Mononuclear cell (primary cell): ENCODE measurements at regions not wholly inside any gene's neighbourhood (a gene's known extent, or its start where the extent isn't known, plus 50 kb on each side); places are given as distances from the start of the nearest gene placed in this dataset.
"Not testable (repeated sequence)": the region's sequence is repeated elsewhere in the genome, so short reads cannot be mapped to it uniquely, and the experiment has no call there.

Source experiments
- H3K27me3 ChIP-seq: 2 replicates; pipeline ENCODE4 v1.6.0; 2011; ENCODE audit warnings: low read length, control low read depth; ENCODE audit not compliant: insufficient read depth
- H3K4me1 ChIP-seq: 2 replicates; pipeline ENCODE4 v1.5.1; 2011; ENCODE audit warnings: mild to moderate bottlenecking, low read length, control low read depth; ENCODE audit not compliant: insufficient read depth
- H3K4me3 ChIP-seq: 2 replicates; pipeline ENCODE4 v1.5.1; 2011; ENCODE audit warnings: mild to moderate bottlenecking, low read length, moderate library complexity
- H3K9me3 ChIP-seq: 2 replicates; pipeline ENCODE4 v1.5.1; 2011; ENCODE audit warnings: low read depth, mild to moderate bottlenecking, control low read depth, low read length

DNA sequence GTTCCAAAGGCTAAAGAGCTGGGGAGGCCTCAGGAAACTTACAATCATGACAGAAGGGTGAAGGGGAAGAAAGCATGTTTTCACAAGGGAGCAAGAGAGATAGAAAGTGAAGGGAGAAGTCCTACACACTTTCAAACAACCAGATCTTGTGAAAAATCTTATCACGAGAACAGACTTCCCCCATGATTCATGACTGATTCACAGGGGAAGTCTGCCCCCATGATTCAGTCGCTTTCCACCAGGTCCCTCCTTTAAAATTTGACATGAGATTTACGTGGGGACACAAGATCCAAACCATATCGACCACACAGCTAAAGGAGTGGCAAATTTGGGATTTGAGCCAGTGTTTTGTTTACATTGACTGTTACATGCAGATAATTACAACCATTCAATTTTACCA, 971.1 kb upstream of the HS3ST1 start:
- Histone ChIP-seq H3K4me1 (no peaks in the 10 kb centered on the region), H3K4me3 (no peak overlapping the region), H3K9me3 (no peaks in the 10 kb centered on the region), H3K27me3 (no peaks in the 10 kb centered on the region)

DNA sequence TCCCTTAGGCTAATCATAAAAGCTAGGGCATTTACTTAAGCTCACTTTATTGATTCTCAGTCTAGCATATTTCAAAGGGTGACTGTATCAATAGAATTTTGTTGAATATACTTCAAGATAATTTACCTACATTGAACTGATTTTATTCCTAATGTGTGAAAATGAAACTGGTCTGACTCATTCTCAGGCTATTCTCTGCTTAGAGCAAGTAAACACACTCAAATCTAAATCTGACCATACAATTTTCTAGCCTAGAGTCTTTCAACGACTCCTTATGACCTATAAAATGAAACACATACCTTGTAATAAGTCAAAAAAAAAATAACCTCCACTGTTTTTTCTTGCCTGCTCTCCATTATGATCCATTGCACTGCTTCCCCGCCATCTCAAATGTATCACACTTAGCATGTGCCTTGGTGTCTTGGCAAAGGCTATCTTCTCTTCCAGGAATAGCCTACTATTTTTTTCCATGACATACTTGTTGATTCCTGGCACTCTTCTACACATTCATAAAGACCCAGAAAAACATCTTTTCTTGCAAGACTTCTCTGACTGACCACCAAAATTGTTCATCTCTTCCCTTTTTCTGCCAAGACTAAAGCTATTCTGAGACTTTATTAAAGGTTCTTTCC, 965.1 kb upstream of the HS3ST1 start:
- no peak overlapping the region for H3K4me3 ChIP-seq
- H3K4me1 ChIP-seq = no peaks in the 10 kb centered on the region
- H3K9me3 ChIP-seq = no peaks in the 10 kb centered on the region
- no peaks in the 10 kb centered on the region for H3K27me3 ChIP-seq

DNA sequence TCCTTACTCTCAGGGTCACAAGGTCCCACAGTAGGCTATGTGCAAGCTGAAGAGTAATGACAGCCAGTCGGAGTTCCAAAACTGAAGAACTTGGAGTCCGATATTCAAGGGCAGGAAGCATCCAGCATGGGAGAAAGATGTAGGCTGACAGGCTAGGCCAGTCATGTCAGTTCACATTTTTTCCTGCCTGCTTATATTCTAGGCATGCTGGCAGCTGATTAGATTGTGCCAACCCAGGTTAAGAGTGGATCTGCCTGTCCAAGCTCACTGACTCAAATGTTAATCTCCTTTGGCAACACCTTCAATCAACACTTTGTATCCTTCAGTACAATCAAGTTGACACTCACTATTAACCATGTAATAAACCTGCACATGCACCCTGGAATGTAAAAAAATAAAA, 960.9 kb upstream of the HS3ST1 start:
- Histone ChIP-seq H3K4me3 (no peak overlapping the region), H3K9me3 (no peaks in the 10 kb centered on the region), H3K4me1 (no peaks in the 10 kb centered on the region), H3K27me3 (no peaks in the 10 kb centered on the region)

DNA sequence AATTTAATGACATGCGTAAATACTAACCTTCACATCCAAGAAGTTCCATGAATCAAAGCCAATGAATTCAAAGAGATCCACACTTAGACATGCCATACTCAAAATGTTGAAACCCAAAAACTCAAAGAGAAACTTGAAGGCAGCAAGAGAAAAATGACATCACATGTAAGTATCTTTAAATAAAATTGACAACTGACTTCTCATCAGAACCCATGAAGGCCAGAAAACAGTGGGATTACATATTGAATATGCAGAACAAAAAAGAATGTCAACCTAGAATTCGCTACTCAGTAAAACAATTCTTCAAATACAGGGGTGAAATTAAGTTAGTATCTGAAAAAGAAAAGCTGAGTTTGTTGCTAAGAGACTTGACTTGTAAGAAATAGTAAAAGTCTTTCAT, 953.9 kb upstream of the HS3ST1 start:
- H3K4me1 ChIP-seq = no peaks in the 10 kb centered on the region
- H3K27me3 ChIP-seq = no peaks in the 10 kb centered on the region
- H3K9me3 ChIP-seq = peaks cover 7% of the 10 kb centered on the region
- no peak overlapping the region for H3K4me3 ChIP-seq

DNA sequence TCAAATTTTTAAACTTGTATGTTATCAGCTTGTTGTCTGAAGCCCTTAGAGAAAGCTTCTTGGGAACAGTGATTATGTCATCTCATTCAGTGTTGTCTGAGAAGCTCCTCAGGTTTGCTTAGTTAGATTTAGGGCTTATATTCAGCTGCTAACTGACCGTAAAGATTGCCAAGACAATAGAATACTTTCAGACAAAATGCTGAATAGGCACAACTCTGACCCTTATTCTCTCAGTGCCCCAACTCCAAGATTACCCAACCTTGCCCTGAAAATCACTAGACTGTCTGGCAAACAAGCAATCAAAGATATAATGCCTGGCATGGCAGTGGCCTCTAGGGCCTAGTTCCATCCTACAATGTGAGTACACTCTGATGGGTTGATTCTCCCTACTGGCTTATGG, 950.5 kb upstream of the HS3ST1 start:
- H3K9me3 ChIP-seq = peaks cover 12% of the 10 kb centered on the region
- H3K4me1 ChIP-seq = no peaks in the 10 kb centered on the region
- no peak overlapping the region for H3K4me3 ChIP-seq
- no peaks in the 10 kb centered on the region for H3K27me3 ChIP-seq

DNA sequence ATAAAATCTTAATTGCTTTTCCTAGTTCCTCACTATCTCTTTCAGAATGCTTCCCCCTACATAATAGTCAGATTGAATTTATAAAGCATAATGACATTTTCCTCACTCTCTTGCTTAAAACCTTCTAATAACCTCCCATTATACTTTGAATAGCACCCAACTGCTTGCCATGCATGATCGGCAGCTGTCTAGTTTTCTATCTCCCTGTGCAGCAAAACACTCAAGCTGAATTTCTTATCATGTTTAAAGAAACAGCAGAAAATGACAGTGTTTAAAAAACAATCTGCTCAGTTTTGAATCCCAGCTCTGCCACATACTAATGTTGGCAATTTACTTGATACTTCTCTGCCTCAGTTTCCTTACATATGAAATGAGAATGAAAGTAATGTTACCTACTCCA, 947.1 kb upstream of the HS3ST1 start:
- Histone ChIP-seq H3K9me3 (peaks cover 6% of the 10 kb centered on the region), H3K4me1 (no peaks in the 10 kb centered on the region), H3K4me3 (no peak overlapping the region), H3K27me3 (no peaks in the 10 kb centered on the region)

DNA sequence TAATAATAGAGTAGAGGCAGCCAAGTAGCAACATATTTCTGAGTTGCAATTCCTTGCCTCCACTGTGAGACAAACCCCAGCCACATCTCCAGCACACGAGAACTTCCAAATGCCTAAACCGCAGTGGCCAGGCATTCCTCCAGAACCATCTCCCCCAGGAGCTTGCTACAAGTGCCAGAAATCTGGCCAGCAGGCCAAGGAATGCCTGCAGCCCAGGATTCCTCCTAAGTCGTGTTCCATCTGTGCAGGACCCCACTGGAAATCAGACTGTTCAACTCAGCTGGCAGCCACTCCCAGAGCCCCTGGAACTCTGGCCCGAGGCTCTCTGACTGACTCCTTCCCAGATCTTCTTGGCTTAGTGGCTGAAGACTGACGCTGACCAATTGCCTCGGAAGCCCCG, 937.2 kb upstream of the HS3ST1 start:
- not testable (repeated sequence) for H3K4me1 ChIP-seq, H3K4me3 ChIP-seq, H3K9me3 ChIP-seq, H3K27me3 ChIP-seq

DNA sequence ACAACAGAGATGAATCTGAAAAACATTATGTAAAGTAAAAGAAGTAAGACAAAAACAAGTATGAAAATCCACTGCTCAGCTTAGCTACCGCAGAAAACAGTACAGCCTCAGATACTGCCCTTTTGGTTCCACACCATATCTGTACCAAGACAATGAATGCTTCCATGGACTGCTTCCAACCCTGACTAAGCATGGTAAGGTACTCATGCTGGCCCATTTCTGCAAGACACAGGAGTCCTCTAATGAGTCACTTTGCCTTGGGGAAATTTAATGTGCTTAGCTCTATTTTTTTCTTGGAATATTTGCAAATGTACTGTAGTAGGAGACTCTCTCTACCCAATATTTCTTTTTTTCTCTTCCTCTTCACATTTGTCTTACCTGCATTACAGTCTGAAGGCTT, 931.7 kb upstream of the HS3ST1 start:
- Histone ChIP-seq H3K27me3 (no peaks in the 10 kb centered on the region), H3K4me3 (no peak overlapping the region), H3K4me1 (no peaks in the 10 kb centered on the region), H3K9me3 (no peaks in the 10 kb centered on the region)

DNA sequence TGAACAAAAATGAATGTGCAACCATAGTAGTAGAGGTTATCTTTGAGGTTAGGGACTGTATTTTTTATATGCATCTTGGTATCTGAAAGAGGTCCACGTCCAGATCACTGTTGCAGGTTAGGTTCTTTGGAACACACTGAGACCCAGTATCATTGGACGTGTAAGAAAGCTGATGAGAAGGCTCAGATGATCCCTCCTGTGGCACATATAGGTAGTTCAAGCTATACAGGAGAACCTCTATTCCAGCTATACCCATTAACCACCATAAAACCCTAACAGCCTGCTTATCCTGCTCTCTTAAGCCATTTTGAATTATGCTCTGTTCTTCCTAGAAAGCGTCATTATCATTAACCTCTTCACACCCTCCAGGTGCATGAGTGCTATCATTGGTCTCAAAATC, 930.7 kb upstream of the HS3ST1 start:
- Histone ChIP-seq H3K27me3 (no peaks in the 10 kb centered on the region), H3K4me3 (no peak overlapping the region), H3K9me3 (no peaks in the 10 kb centered on the region), H3K4me1 (no peaks in the 10 kb centered on the region)

DNA sequence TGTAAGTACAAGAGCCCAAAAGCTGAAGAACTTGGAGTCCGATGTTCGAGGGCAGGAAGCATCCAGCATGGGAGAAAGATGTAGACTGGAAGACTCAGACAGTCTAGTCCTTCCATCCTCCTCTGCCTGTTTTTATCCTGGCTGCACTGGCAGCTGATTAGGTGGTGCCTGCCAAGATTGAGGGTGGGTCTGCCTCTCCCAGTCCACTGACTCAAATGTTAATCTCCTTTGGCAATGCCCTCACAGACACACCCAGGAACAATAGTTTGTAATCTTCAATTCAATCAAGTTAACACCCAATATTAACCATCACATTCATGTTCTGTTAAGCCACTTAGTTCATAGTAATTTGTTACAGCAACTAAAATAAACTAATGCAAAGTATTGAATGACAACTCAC, 904.4 kb upstream of the HS3ST1 start:
- H3K4me3 ChIP-seq, H3K27me3 ChIP-seq, H3K9me3 ChIP-seq, H3K4me1 ChIP-seq: not testable (repeated sequence)

DNA sequence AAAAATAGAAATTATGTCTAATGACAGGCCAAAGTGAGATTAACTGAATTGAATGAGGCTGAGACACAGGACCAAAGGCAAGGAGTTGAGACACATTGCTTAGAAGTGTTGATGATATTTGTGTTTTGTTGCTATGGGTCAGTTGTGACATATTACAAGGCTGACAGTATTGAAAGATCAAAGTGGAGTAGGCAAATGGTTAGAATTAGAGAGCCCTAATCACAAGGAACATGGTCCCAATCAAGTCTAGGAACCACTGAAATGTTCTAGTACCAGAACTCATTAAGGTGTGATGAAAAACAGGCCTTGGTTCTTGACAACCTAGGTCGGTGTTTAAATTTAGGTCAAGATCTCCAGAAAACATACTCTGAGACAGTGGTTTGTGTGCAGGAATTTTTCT, 896.3 kb upstream of the HS3ST1 start:
- no peaks in the 10 kb centered on the region for H3K9me3 ChIP-seq
- no peak overlapping the region for H3K4me3 ChIP-seq
- H3K27me3 ChIP-seq = no peaks in the 10 kb centered on the region
- H3K4me1 ChIP-seq = no peaks in the 10 kb centered on the region

DNA sequence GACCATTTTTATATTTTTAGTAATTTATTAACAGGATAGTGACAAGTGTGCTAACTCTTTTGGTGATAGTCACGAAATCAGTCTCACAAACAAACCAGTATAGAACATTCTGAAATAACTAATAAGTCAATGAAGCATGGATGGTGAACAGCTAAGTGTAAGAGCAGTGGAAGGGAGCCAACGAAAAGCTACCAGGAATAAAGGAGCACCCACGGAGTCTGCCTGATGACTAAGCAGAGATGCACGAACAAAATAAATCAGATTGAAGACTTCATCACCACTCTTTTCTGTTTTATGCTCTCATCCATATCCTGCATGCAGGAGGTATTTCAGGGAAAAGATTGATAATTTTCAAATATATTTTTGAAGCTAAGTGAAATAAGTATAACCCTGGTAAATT, 891.1 kb upstream of the HS3ST1 start:
- no peaks in the 10 kb centered on the region for H3K27me3 ChIP-seq
- no peak overlapping the region for H3K4me3 ChIP-seq
- no peaks in the 10 kb centered on the region for H3K9me3 ChIP-seq
- no peaks in the 10 kb centered on the region for H3K4me1 ChIP-seq

DNA sequence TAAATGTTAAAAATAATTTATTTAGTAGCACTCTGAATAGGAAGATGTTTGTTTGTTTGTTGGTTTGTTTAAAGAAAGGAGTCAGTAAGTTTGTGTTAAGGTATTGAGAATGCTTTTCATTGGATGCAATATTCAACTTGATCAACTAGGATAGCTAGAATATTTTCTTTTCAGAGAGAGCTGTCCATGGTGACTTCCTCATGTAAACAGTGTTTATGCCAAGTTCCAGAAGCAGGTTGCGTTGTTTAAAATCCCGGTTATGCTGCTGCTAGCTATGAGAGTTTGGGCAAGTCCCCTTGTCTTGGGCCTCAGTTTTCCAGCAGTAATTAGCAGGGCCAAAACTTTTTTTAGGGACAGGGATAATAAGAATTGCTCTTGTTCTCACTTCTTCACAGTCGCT, 876.2 kb upstream of the HS3ST1 start:
- Histone ChIP-seq H3K4me3 (no peak overlapping the region), H3K4me1 (no peaks in the 10 kb centered on the region), H3K27me3 (no peaks in the 10 kb centered on the region), H3K9me3 (no peaks in the 10 kb centered on the region)

DNA sequence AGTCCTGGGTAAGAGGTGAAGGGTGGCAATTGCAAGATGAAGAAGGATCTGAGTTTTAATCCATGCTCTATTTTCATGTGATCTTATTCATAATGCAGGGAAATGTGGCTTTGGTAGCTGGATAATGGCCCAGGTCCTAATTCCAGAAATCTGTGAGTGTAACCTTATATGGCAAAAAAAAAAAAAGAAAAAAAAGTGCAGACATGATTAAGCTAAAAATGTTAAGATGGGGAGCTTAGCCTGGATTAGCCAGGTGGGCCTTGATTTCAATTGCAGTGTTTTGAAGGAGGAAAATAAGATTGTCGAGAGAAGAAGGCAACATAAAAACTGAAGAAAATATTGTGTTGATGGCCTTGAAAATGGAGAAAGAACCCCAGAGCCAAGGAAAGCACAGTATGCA, 867.7 kb upstream of the HS3ST1 start:
- no peaks in the 10 kb centered on the region for H3K9me3 ChIP-seq
- H3K27me3 ChIP-seq = no peaks in the 10 kb centered on the region
- no peaks in the 10 kb centered on the region for H3K4me1 ChIP-seq
- H3K4me3 ChIP-seq = no peak overlapping the region

DNA sequence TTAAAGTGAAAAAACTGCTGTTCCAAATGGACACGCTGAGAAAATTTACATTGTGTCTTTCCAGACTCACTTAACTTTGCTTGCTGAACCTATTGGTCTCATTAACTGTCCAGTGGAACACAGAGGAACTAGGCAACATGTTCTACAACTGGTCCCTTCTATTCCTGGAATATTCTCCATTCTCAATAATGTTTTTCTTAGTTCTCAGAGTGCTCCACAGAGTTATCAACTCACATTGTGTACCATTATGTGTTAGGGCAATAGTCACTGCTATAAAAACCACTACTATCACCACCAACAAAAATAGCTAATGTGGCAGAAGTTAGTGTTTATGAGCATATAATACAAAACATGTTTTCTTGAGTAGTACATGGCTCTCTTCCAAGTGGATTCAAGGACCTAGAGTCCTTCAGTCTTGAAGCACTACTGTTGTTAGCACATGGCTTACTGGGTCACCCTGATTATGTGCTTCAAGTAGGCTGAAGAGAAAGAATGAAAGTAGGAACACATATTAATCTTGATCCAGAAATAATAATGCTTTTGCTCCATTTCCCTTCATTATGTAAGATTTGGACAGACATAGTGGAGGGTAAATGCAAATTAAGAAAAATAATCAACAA, 865.3 kb upstream of the HS3ST1 start:
- Histone ChIP-seq H3K4me3 (no peak overlapping the region), H3K4me1 (no peaks in the 10 kb centered on the region), H3K27me3 (no peaks in the 10 kb centered on the region), H3K9me3 (no peaks in the 10 kb centered on the region)

DNA sequence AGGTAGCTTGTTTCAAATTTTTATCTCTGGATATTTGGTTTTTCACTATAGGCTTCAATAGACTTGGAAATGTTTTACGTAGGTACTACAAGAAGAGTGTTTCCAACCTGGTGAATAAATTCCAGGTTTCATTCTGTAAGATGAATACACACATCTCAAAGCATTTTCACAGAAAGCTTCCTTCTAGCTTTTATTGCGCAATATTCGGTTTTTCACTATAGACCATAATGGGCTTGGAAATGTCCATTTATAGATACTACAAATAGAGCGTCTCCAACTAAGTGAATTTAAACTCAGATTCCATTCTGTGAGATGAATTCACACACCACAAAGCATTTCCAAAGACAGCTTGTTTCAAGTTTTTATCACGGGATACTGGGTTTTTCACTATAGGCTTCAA, 857.7 kb upstream of the HS3ST1 start:
- H3K27me3 ChIP-seq = no peaks in the 10 kb centered on the region
- peaks cover 39% of the 10 kb centered on the region for H3K9me3 ChIP-seq
- no peaks in the 10 kb centered on the region for H3K4me1 ChIP-seq
- no peak overlapping the region for H3K4me3 ChIP-seq
